ENCODE measurements at regions not wholly inside any gene's neighbourhood (a gene's known extent, or its start where the extent isn't known, plus 50 kb on each side); places are given as distances from the start of the nearest gene placed in this dataset.

DNA sequence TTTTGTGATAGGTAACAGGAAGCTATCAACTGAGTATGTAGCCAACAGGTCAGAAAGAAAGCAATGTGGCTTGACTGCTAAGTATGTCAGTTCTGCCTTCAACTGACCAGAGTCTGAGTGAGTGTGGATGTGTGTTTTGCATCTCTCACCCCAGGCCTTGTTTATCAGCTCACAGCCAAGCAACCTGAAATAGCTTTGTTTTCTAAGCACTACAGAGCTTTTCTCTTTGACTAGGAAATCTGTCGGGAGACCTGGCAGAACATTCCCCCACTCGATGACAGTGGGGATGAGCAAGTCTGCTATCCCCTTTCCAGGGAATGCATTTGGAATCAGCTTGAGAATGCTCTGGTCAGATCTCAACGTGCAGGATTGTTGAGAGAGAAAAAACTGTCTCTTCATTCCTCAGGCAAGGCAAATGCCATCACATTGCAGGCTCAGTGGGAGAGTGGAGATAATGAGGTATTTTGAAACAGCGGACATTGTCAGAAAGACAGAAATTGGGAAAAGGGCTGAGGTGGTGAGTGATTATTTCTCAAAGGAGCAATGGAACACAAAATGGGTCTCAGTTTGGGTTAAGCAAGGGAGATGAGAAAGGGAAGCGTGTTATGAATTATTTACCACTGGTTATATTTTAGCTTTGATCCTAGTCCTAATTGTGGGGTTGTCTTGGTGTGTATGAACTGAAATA is 233.8 kb upstream of the PIK3C3 start:
- no peak for TF ChIP-seq ZNF274 (IDR thresholded peaks at IDR 0.05; ENCODE audit: low read depth, low read length)
- TF ChIP-seq YY1 (IDR thresholded peaks at IDR 0.05; ENCODE audit: insufficient read depth, insufficient read length): no peak

Data from NT2/D1 (cell line).